ENCODE measurements at regions not wholly inside any gene's neighbourhood (a gene's known extent, or its start where the extent isn't known, plus 50 kb on each side); places are given as distances from the start of the nearest gene placed in this dataset.

DNA sequence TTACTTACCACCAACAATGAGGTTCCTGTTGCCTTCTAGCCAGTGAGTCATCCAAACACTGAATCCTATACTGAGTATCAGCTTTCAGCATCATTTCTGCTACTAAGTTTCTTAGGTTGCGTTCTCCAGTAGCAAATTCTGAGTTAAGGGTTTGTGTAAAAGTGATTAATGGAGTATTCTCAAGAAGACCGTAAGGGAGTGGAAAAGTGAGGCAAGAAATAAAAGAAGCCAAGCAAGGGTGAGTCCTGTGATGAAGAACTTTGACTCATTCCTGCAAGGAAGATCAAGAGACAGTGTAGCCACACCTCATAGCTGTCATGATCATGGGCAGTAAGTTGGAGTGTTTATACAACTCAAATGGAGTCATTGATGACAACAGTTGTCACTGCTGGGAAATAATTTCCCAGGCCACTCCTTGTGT is 446.2 kb downstream of the RAPGEF2 start:
- TF ChIP-seq ETV6 (conservative IDR thresholded peaks at IDR 0.05 in 1 of 2, IDR thresholded peaks at IDR 0.05 in 1 of 2; ENCODE audit: borderline replicate concordance in 1 of 2, low read depth in 1 of 2) (no peak), TAF1 (IDR thresholded peaks at IDR 0.05; ENCODE audit: borderline replicate concordance, low read depth, low read length) (no peak)
